ENCODE measurements at regions not wholly inside any gene's neighbourhood (a gene's known extent, or its start where the extent isn't known, plus 50 kb on each side); places are given as distances from the start of the nearest gene placed in this dataset.

DNA sequence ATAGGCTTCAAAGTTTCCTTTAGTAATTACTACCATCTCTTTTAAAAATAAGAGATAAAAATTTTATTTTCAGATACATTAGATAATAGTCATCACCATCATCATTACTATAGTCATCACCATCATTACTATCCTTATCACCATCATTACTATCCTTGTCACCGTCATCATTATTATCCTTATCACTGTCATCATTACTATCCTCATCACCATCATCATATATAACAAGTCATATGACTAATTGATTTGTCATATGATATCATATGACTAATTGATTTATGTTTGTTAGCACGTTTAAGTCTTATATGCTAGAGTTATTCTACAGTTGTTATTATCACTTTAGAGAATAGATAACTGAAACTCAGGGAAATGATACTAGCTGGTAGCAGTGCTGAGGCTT, 382.1 kb upstream of the CDH18 start:
- DNase-seq, result no peak
- Histone ChIP-seq H3K27me3 (replicated peaks; ENCODE audit: control insufficient read depth, insufficient read depth, low read length) (no peaks in the 10 kb centered on the region), H3K36me3 (ENCODE audit: control insufficient read depth, insufficient read depth, low read length) (no peaks in the 10 kb centered on the region), H3K4me3 (ENCODE audit: low read depth, low read length) (no peak overlapping the region), H3K9me3 (no peaks in the 10 kb centered on the region), H3K4me1 (no peaks in the 10 kb centered on the region)
- no TSS peak for BruUV-seq (replicated peaks)
- ChIA-PET POLR2A (no interaction called here), CTCF (no interaction called here)
- Mint-ChIP-seq H3K27ac (ENCODE audit: unreplicated experiment) (no peak overlapping the region), H3K36me3 (ENCODE audit: insufficient read depth, unreplicated experiment) (no peaks in the 10 kb centered on the region), H3K27me3 (ENCODE audit: insufficient read depth, unreplicated experiment) (peaks cover 8% of the 10 kb centered on the region), H3K4me1 (ENCODE audit: low read depth, unreplicated experiment) (no peaks in the 10 kb centered on the region), H3K9me3 (ENCODE audit: unreplicated experiment) (no peaks in the 10 kb centered on the region), H3K4me3 (ENCODE audit: unreplicated experiment) (no peak overlapping the region)
- TF ChIP-seq, protein P1, sequence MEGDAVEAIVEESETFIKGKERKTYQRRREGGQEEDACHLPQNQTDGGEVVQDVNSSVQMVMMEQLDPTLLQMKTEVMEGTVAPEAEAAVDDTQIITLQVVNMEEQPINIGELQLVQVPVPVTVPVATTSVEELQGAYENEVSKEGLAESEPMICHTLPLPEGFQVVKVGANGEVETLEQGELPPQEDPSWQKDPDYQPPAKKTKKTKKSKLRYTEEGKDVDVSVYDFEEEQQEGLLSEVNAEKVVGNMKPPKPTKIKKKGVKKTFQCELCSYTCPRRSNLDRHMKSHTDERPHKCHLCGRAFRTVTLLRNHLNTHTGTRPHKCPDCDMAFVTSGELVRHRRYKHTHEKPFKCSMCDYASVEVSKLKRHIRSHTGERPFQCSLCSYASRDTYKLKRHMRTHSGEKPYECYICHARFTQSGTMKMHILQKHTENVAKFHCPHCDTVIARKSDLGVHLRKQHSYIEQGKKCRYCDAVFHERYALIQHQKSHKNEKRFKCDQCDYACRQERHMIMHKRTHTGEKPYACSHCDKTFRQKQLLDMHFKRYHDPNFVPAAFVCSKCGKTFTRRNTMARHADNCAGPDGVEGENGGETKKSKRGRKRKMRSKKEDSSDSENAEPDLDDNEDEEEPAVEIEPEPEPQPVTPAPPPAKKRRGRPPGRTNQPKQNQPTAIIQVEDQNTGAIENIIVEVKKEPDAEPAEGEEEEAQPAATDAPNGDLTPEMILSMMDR (IDR thresholded peaks at IDR 0.05; ENCODE audit: insufficient read depth in 1 of 2, low read depth in 1 of 2, low read length in 1 of 2, severe bottlenecking in 1 of 2, unreplicated experiment in 1 of 2), result no peak
- intact Hi-C loops (cut with micrococcal nuclease; ENCODE audit: unreplicated experiment), result no loop called here

DNA sequence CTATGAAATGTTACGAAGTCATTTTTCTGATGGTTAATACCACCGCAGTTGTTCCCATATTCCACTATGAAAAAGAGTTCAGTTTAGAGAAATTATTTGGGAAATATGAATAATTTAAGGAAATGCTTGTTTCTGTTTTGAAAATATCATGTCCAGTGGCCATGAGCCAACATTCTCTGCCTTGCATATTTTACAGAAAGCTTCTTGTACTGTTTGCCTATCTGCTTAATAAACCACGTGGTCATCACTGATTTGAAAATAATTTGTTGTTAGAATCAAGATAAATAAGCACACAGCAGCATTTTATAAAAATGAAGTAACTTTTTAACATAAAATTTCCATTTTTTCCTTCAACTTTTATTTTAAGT, 381.5 kb upstream of the CDH18 start:
- POLR2A ChIA-PET, result no interaction called here
- no peak overlapping the region for H3K4me3 Mint-ChIP-seq (ENCODE audit: unreplicated experiment)
- H3K9me3 Mint-ChIP-seq (ENCODE audit: unreplicated experiment), result no peaks in the 10 kb centered on the region
- H3K4me1 Mint-ChIP-seq (ENCODE audit: low read depth, unreplicated experiment), result no peaks in the 10 kb centered on the region
- Histone ChIP-seq H3K4me3 (ENCODE audit: low read depth, low read length) (no peak overlapping the region), H3K36me3 (ENCODE audit: control insufficient read depth, insufficient read depth, low read length) (no peaks in the 10 kb centered on the region), H3K9me3 (no peaks in the 10 kb centered on the region), H3K4me1 (no peaks in the 10 kb centered on the region), H3K27me3 (replicated peaks; ENCODE audit: control insufficient read depth, insufficient read depth, low read length) (no peaks in the 10 kb centered on the region)
- intact Hi-C loops (cut with micrococcal nuclease; ENCODE audit: unreplicated experiment), result no loop called here
- peaks cover 8% of the 10 kb centered on the region for H3K27me3 Mint-ChIP-seq (ENCODE audit: insufficient read depth, unreplicated experiment)
- TF ChIP-seq, protein P1 (IDR thresholded peaks at IDR 0.05; ENCODE audit: insufficient read depth in 1 of 2, low read depth in 1 of 2, low read length in 1 of 2, severe bottlenecking in 1 of 2, unreplicated experiment in 1 of 2), result no peak
- no peak for DNase-seq
- H3K27ac Mint-ChIP-seq (ENCODE audit: unreplicated experiment), result no peak overlapping the region
- no peaks in the 10 kb centered on the region for H3K36me3 Mint-ChIP-seq (ENCODE audit: insufficient read depth, unreplicated experiment)
- BruUV-seq (replicated peaks), result no TSS peak
- CTCF ChIA-PET, result no interaction called here

DNA sequence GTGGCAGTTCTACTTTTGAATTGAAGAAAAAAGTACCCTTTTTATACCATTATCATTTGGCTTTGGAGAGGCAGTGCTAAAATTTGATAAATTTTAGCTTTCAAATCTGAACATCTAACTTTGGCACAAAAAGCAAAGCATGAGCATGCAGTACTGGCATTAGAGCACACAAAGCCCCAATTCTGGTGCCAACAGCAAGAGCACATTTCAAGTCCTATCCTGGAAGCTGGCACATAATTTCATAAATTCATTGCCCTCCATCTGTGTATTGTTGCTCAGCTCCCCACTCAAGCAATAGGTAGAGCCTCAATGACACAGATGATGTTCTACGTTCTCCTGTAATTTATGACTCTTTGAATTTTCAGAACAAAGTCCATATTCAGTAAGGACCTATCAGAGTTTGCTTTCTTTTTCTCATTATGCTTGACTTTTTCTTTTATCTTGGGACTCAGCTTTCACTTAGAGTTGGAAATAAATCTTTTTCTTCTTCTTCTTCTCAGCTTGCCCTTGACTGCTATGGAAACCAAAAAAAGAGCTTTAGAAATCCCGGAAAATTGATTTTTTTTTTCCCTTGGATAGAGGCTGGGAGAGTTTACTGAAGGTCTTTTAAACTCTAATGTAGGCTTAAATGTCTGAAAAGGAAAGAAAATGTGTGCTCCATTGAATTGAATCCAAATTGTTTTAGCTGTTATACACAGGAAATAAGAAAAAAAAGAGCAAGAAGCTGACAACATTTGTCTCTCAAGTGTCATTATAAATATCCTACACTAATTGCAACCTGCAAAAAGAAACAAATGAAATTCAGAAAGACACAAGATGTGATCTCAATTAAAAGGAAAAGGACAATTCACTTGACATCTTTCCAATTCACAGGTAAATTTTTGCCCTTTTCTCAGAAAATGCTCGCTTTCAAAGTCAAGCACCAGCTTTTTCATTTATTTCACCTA, 380.8 kb upstream of the CDH18 start:
- Histone ChIP-seq H3K4me1 (no peaks in the 10 kb centered on the region), H3K36me3 (ENCODE audit: control insufficient read depth, insufficient read depth, low read length) (no peaks in the 10 kb centered on the region), H3K9me3 (no peaks in the 10 kb centered on the region), H3K4me3 (ENCODE audit: low read depth, low read length) (no peak overlapping the region), H3K27me3 (replicated peaks; ENCODE audit: control insufficient read depth, insufficient read depth, low read length) (no peaks in the 10 kb centered on the region)
- DNase-seq, result no peak
- Mint-ChIP-seq H3K9me3 (ENCODE audit: unreplicated experiment) (no peaks in the 10 kb centered on the region), H3K4me3 (ENCODE audit: unreplicated experiment) (no peak overlapping the region), H3K27ac (ENCODE audit: unreplicated experiment) (no peak overlapping the region), H3K4me1 (ENCODE audit: low read depth, unreplicated experiment) (no peaks in the 10 kb centered on the region), H3K36me3 (ENCODE audit: insufficient read depth, unreplicated experiment) (no peaks in the 10 kb centered on the region), H3K27me3 (ENCODE audit: insufficient read depth, unreplicated experiment) (peaks cover 8% of the 10 kb centered on the region)
- BruUV-seq (replicated peaks), result no TSS peak
- ChIA-PET POLR2A (no interaction called here), CTCF (no interaction called here)
- intact Hi-C loops (cut with micrococcal nuclease; ENCODE audit: unreplicated experiment), result no loop called here
- TF ChIP-seq, protein P1 (IDR thresholded peaks at IDR 0.05; ENCODE audit: insufficient read depth in 1 of 2, low read depth in 1 of 2, low read length in 1 of 2, severe bottlenecking in 1 of 2, unreplicated experiment in 1 of 2), result no peak

All from Caco-2 (cell line).